HepG2 (cell line): ENCODE measurements at regions not wholly inside any gene's neighbourhood (a gene's known extent, or its start where the extent isn't known, plus 50 kb on each side); places are given as distances from the start of the nearest gene placed in this dataset.

Source experiments
- ATAC-seq: fragments of 200-7000 bp; cut with Tn5 transposase; 3 replicates; pipeline ENCODE4 v1.9.1; 2020; ENCODE audit warnings: mild to moderate bottlenecking, moderate library complexity
- BruUV-seq: library from RNA; stranded (reverse); fragments of 400-500 nt; replicated peaks from 2 replicates; lab custom pipeline; 2021; lab: Mats Ljungman, UMichigan
- CTCF ChIA-PET: fragments of 300-600 bp; formaldehyde crosslinking; extraction: SDS; loops from one replicate; lab custom pipeline; 2021; ENCODE audit warnings: low total read pairs, inconsistent platforms, low intra/inter-chr PET ratio; lab: Yijun Ruan, JAX
- POLR2A ChIA-PET: fragments of 350-600 bp; sonication (Branson Sonifier 250); formaldehyde crosslinking; loops from one replicate; lab custom pipeline; 2020; ENCODE audit warnings: antibody characterized with exemption, inconsistent platforms; lab: Yijun Ruan, JAX
- DNase-seq: peaks from one replicate; pipeline ENCODE4 v3.0.0-alpha.2; 2015; ENCODE audit warnings: low spot score
- FAIRE-seq: peaks from 3 replicates; lab custom pipeline; 2011; peaks lifted over from hg19 to GRCh38; lab: Jason Lieb, UNC
- H2AFZ ChIP-seq: one replicate; pipeline ENCODE4 v1.6.1; 2011; ENCODE audit warnings: low read length, inconsistent platforms
- H3K27ac ChIP-seq: fragments of 300-600 bp; 3 replicates; pipeline ENCODE4 v1.8.0; 2011; ENCODE audit warnings: mixed run types, mild to moderate bottlenecking, mixed read lengths, low read length, inconsistent platforms; ENCODE audit not compliant: insufficient read depth; ENCODE audit errors: extremely low read length
- H3K27me3 ChIP-seq, 2 experiments: fragments of 200-600 bp in 1 of 2; 2 replicates in 1 of 2; 3 replicates in 1 of 2; pipeline versions ENCODE4 v1.6.0 to v1.8.0; 2011; ENCODE audit warnings: low read length in 2 of 2, mild to moderate bottlenecking in 2 of 2, moderate library complexity in 2 of 2, inconsistent platforms in 1 of 2; ENCODE audit not compliant: insufficient read depth in 2 of 2, control insufficient read depth in 1 of 2
- H3K36me3 ChIP-seq, 2 experiments: fragments of 200-600 bp in 1 of 2; replicated peaks in 1 of 2; 2 replicates in 1 of 2; 3 replicates in 1 of 2; pipeline versions ENCODE4 v1.5.1 to v1.8.0; 2011; ENCODE audit warnings: low read length in 2 of 2, inconsistent platforms in 1 of 2; ENCODE audit not compliant: insufficient read depth in 2 of 2, control insufficient read depth in 1 of 2
- H3K4me1 ChIP-seq: 2 replicates; pipeline ENCODE4 v1.5.1; 2012; ENCODE audit warnings: low read length, inconsistent platforms; ENCODE audit not compliant: insufficient read depth
- H3K4me2 ChIP-seq: 2 replicates; pipeline ENCODE4 v1.6.0; 2011; ENCODE audit warnings: low read depth, low read length, inconsistent platforms
- H3K4me3 ChIP-seq, 3 experiments: fragments of 200-600 bp in 1 of 3; sonication (generic), shearing (Covaris generic) in 1 of 3; replicated peaks in 1 of 3; 2 replicates each; pipeline ENCODE4 v1.5.1; 2011 to 2016; ENCODE audit warnings: low read length in 3 of 3, inconsistent platforms in 2 of 3, low read depth in 2 of 3, mild to moderate bottlenecking in 2 of 3, control low read depth in 1 of 3, mixed read lengths in 1 of 3; ENCODE audit not compliant: insufficient read depth in 1 of 3
- H3K79me2 ChIP-seq: one replicate; pipeline ENCODE4 v1.6.1; 2011; ENCODE audit warnings: low read length, inconsistent platforms; ENCODE audit not compliant: insufficient read depth
- H3K9ac ChIP-seq: 2 replicates; pipeline ENCODE4 v1.6.0; 2011; ENCODE audit warnings: mild to moderate bottlenecking, low read depth, low read length, inconsistent platforms; ENCODE audit not compliant: insufficient read depth
- H3K9me3 ChIP-seq: 2 replicates; pipeline ENCODE4 v1.5.1; 2012; ENCODE audit warnings: mild to moderate bottlenecking, low read length
- H4K20me1 ChIP-seq: 2 replicates; pipeline ENCODE4 v1.6.0; 2011; ENCODE audit warnings: inconsistent platforms, mild to moderate bottlenecking, low read length, moderate library complexity; ENCODE audit not compliant: insufficient read depth
- DR1 ChIP-seq: sonication (generic); formaldehyde crosslinking; IDR thresholded peaks from 2 replicates; pipeline ENCODE4 v1.8.0; 2021; ENCODE audit warnings: mild to moderate bottlenecking, missing genetic modification reagents, inconsistent platforms
- HNF4A ChIP-seq: sonication (generic); formaldehyde crosslinking; IDR thresholded peaks from 2 replicates; pipeline ENCODE4 v1.4.0; 2020; ENCODE audit warnings: missing genetic modification reagents
- HOXA3 ChIP-seq: sonication (generic); formaldehyde crosslinking; IDR thresholded peaks from 2 replicates; pipeline ENCODE4 v1.5.0; 2020; ENCODE audit warnings: missing genetic modification reagents
- IKZF1 ChIP-seq: fragments of 450-650 bp; IDR thresholded peaks from 2 replicates; pipeline ENCODE4 v1.7.1; 2016
- MAZ ChIP-seq, 2 experiments: sonication (generic) in 1 of 2; formaldehyde crosslinking in 1 of 2; IDR thresholded peaks; 2 replicates each; pipeline versions ENCODE4 v1.5.0 to v1.6.1; 2012 to 2020; ENCODE audit warnings: low read depth in 2 of 2, mild to moderate bottlenecking in 2 of 2, borderline replicate concordance in 1 of 2, improper control_type of control experiment in 1 of 2, low read length in 1 of 2, missing genetic modification reagents in 1 of 2, moderate library complexity in 1 of 2
- SP5 ChIP-seq: IDR thresholded peaks from 2 replicates; pipeline ENCODE4 v1.6.1; 2016; ENCODE audit warnings: low read depth, borderline replicate concordance
- TFAP4 ChIP-seq: sonication (generic); IDR thresholded peaks from 2 replicates; pipeline ENCODE4 v1.6.1; 2016; ENCODE audit warnings: low read depth, borderline replicate concordance
- ZNF3 ChIP-seq: IDR thresholded peaks from 2 replicates; pipeline ENCODE4 v1.7.0; 2017; ENCODE audit warnings: inconsistent platforms
- ZNF430 ChIP-seq: sonication (generic); formaldehyde crosslinking; IDR thresholded peaks from 2 replicates; pipeline ENCODE4 v1.9.0; 2021; ENCODE audit warnings: mild to moderate bottlenecking, missing genetic modification reagents
- ZNF556 ChIP-seq: sonication (generic); formaldehyde crosslinking; IDR thresholded peaks from 2 replicates; pipeline ENCODE4 v1.4.0; 2020; ENCODE audit warnings: mild to moderate bottlenecking, missing genetic modification reagents, borderline replicate concordance
- ZNF607 ChIP-seq: sonication (generic); formaldehyde crosslinking; IDR thresholded peaks from 2 replicates; pipeline ENCODE4 v1.5.1; 2020; ENCODE audit warnings: missing genetic modification reagents, mild to moderate bottlenecking, borderline replicate concordance
- ZNF672 ChIP-seq: sonication (generic); formaldehyde crosslinking; IDR thresholded peaks from 2 replicates; pipeline ENCODE4 v1.8.1; 2022; ENCODE audit warnings: missing genetic modification reagents
- ZNF775 ChIP-seq: sonication (generic); formaldehyde crosslinking; IDR thresholded peaks from 2 replicates; pipeline ENCODE4 v1.4.0; 2020; ENCODE audit warnings: missing genetic modification reagents, mild to moderate bottlenecking, moderate library complexity, borderline replicate concordance
- WGBS: methylation state at CpG from one replicate; pipeline ENCODE4 v1.1.6; 2017; ENCODE audit warnings: low lambda C conversion rate; 5-methylcytosine and 5-hydroxymethylcytosine counted together
- in situ Hi-C: cut with HindIII; loops from 2 replicates; pipeline ENCODE4 v1.10.0; 2017; ENCODE audit warnings: low pct_unique_long_range_greater_than_20kb; ENCODE audit not compliant: extremely low pct_ligation_motif_present
- intact Hi-C: fragments of 100-400 bp; cut with micrococcal nuclease; formaldehyde crosslinking; loops from one replicate; pipeline ENCODE4 v1.10.0; 2022; ENCODE audit not compliant: unreplicated experiment

- TF ChIP-seq HNF4A (CRISPR knock-in tag) (peak; percentile 47), TFAP4 (peak; percentile 34; the same call in 1 of the 2 replicates), DR1 (CRISPR knock-in tag) (no peak), ZNF556 (CRISPR knock-in tag) (no peak), HOXA3 (CRISPR knock-in tag) (no peak)
Measured at GRCh38 chr12:98073610-98074009, 441.8 kb upstream of the TMPO start (continued).

GRCh38 chr12:98074286-98074685, 441.1 kb upstream of the TMPO start:
- Histone ChIP-seq H3K27ac (no peak overlapping the region), H2AFZ (no peak overlapping the region), H3K36me3 (no peaks in the 10 kb centered on the region), H3K9ac (no peak overlapping the region), H3K27me3 (no peaks in the 10 kb centered on the region), H3K4me2 (no peak overlapping the region), H4K20me1 (no peaks in the 10 kb centered on the region), H3K4me1 (peaks cover 6% of the 10 kb centered on the region), H3K4me3 (no peak overlapping the region), H3K79me2 (no peaks in the 10 kb centered on the region), H3K9me3 (no peaks in the 10 kb centered on the region)
- WGBS, result 12% methylated on average over 2 of the region's 2 CpGs
- ChIA-PET CTCF (no interaction called here), POLR2A (no interaction called here)
- in situ Hi-C loops (no loop called here), intact Hi-C loops (no loop called here)
- FAIRE-seq (no peak), ATAC-seq (no peak), DNase-seq (no peak)
- TF ChIP-seq ZNF607 (CRISPR knock-in tag), result no peak
- TF ChIP-seq ZNF3 (CRISPR knock-in tag), result no peak
- TF ChIP-seq ZNF672 (CRISPR knock-in tag), result no peak
- TF ChIP-seq ZNF430 (CRISPR knock-in tag), result no peak
- TF ChIP-seq ZNF775 (CRISPR knock-in tag), result no peak
- no peak for TF ChIP-seq MAZ (IDR thresholded peaks at IDR 0.05; ENCODE audit: borderline replicate concordance, low read depth, low read length)
- TF ChIP-seq MAZ (CRISPR knock-in tag; IDR thresholded peaks at IDR 0.05; ENCODE audit: low read depth), result no peak
- no peak for TF ChIP-seq SP5
- TF ChIP-seq IKZF1, result no peak
- no TSS peak for BruUV-seq
